ENCODE measurements at regions not wholly inside any gene's neighbourhood (a gene's known extent, or its start where the extent isn't known, plus 50 kb on each side); places are given as distances from the start of the nearest gene placed in this dataset.

DNA sequence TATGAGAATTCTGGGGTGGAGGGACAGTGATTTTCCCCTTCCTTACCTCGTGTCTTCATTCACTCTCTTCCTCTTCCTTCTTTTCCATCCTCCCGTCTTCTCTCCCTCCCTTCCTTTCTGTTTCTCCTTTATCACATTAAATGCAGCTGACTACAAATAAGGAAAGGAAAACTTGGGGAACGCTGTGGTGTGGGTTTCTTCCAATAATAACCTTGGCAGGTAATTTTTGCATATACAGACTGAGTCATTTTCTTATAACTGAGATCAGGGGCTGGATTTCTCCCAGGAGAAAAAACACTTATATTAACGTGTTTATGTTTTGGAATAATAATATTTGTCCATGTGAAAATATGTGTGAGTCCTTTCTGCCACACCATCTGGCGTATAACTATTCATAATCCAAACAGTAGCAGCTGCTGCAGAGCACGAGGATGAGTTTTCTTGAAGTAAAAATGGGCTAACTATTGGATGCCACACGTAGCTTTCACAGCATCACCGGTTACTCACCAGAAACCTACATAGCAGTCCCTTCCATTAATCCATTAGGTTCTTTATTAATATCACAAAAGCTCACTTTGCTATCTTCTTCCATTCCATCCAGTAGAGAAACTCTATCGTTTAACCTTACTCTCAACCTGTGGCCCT lies 139.2 kb upstream of the SASH1 start:
- TF ChIP-seq CTCF (conservative IDR thresholded peaks at IDR 0.05 in 1 of 2, IDR thresholded peaks at IDR 0.05 in 1 of 2; ENCODE audit: extremely low read depth in 1 of 2, insufficient read depth in 1 of 2, low read depth in 1 of 2, low read length in 2 of 2) = no peak
- TF ChIP-seq EZH2 (IDR thresholded peaks at IDR 0.05; ENCODE audit: borderline replicate concordance, low read length) = no peak

Data from mammary epithelial cell (primary cell).